HEK293 (cell line): ENCODE measurements at regions not wholly inside any gene's neighbourhood (a gene's known extent, or its start where the extent isn't known, plus 50 kb on each side); places are given as distances from the start of the nearest gene placed in this dataset.
A peak's percentile ranks its signal among the peaks of the same experiment; 100 is the strongest.

Source experiments
- CTCF ChIA-PET: fragments of 350-600 bp; formaldehyde crosslinking; extraction: SDS; loops from one replicate; lab custom pipeline; 2021; ENCODE audit warnings: antibody characterized with exemption; lab: Yijun Ruan, JAX
- POLR2A ChIA-PET: fragments of 300-600 bp; formaldehyde crosslinking; extraction: SDS; loops from one replicate; lab custom pipeline; 2020; ENCODE audit warnings: antibody characterized with exemption, inconsistent platforms; lab: Yijun Ruan, JAX
- H3K27ac ChIP-seq: fragments of 200-500 bp; sonication (Bioruptor generic); 2 replicates; pipeline ENCODE4 v1.5.1; 2014; ENCODE audit warnings: low read depth, low read length, control low read depth, inconsistent platforms; ENCODE audit errors: extremely low read depth
- H3K36me3 ChIP-seq, 2 experiments: fragments of 200-500 bp in 1 of 2; sonication (Bioruptor generic) in 1 of 2; 1 replicate in 1 of 2; 2 replicates in 1 of 2; pipeline ENCODE4 v1.5.1; 2014 to 2017; ENCODE audit warnings: inconsistent platforms in 2 of 2, low read length in 2 of 2; ENCODE audit not compliant: control insufficient read depth in 2 of 2, insufficient read depth in 1 of 2
- H3K4me1 ChIP-seq: fragments of 200-500 bp; sonication (Bioruptor generic); 2 replicates; pipeline ENCODE4 v1.5.1; 2014; ENCODE audit warnings: mild to moderate bottlenecking, low read length, inconsistent platforms; ENCODE audit not compliant: control insufficient read depth, insufficient read depth
- H3K4me3 ChIP-seq: 2 replicates; pipeline ENCODE4 v1.5.1; 2011; ENCODE audit warnings: low read depth, mild to moderate bottlenecking, control low read depth, low read length, moderate library complexity
- H3K9me3 ChIP-seq: fragments of 200-500 bp; sonication (Bioruptor generic); 2 replicates; pipeline ENCODE4 v1.5.1; 2014; ENCODE audit warnings: low read depth, low read length, inconsistent platforms; ENCODE audit not compliant: control insufficient read depth, insufficient read depth
- FEZF1 ChIP-seq: fragments of 450-650 bp; formaldehyde crosslinking; IDR thresholded peaks from 2 replicates; pipeline ENCODE4 v1.5.1; 2016; ENCODE audit warnings: missing biosample characterization, missing genetic modification characterization
- GLIS2 ChIP-seq: fragments of 450-650 bp; formaldehyde crosslinking; IDR thresholded peaks from 2 replicates; pipeline ENCODE4 v1.5.1; 2016; ENCODE audit warnings: missing biosample characterization, missing genetic modification characterization
- PATZ1 ChIP-seq: fragments of 450-650 bp; formaldehyde crosslinking; IDR thresholded peaks from 2 replicates; pipeline ENCODE4 v1.5.1; 2016; ENCODE audit warnings: missing biosample characterization, missing genetic modification characterization
- YY2 ChIP-seq: fragments of 450-650 bp; formaldehyde crosslinking; IDR thresholded peaks from 2 replicates; pipeline ENCODE4 v1.5.1; 2016; ENCODE audit warnings: missing biosample characterization, missing genetic modification characterization
- ZIC2 ChIP-seq: fragments of 450-650 bp; formaldehyde crosslinking; IDR thresholded peaks from 2 replicates; pipeline ENCODE4 v1.5.1; 2016; ENCODE audit warnings: missing biosample characterization, missing genetic modification characterization
- ZNF112 ChIP-seq: fragments of 450-650 bp; formaldehyde crosslinking; IDR thresholded peaks from 2 replicates; pipeline ENCODE4 v1.5.0; 2017; ENCODE audit warnings: missing biosample characterization, missing genetic modification characterization
- ZNF133 ChIP-seq: fragments of 450-650 bp; formaldehyde crosslinking; IDR thresholded peaks from 2 replicates; pipeline ENCODE4 v1.5.1; 2016; ENCODE audit warnings: missing biosample characterization, missing genetic modification characterization
- ZNF18 ChIP-seq: fragments of 450-650 bp; formaldehyde crosslinking; IDR thresholded peaks from 2 replicates; pipeline ENCODE4 v1.5.1; 2016; ENCODE audit warnings: missing biosample characterization, missing genetic modification characterization
- ZNF324 ChIP-seq: fragments of 450-650 bp; formaldehyde crosslinking; IDR thresholded peaks from 2 replicates; pipeline ENCODE4 v1.5.1; 2016; ENCODE audit warnings: missing biosample characterization, missing genetic modification characterization
- ZNF335 ChIP-seq: fragments of 450-650 bp; formaldehyde crosslinking; conservative IDR thresholded peaks from 2 replicates; pipeline ENCODE4 v1.5.1; 2016; ENCODE audit warnings: missing biosample characterization, missing genetic modification characterization
- ZNF341 ChIP-seq: fragments of 450-650 bp; formaldehyde crosslinking; IDR thresholded peaks from 2 replicates; pipeline ENCODE4; 2016; ENCODE audit warnings: low read depth, missing biosample characterization, missing genetic modification characterization
- ZNF433 ChIP-seq: fragments of 450-650 bp; formaldehyde crosslinking; IDR thresholded peaks from 2 replicates; pipeline ENCODE4 v1.5.1; 2016; ENCODE audit warnings: missing biosample characterization, missing genetic modification characterization, low read depth
- ZNF518A ChIP-seq: fragments of 450-650 bp; formaldehyde crosslinking; conservative IDR thresholded peaks from 2 replicates; pipeline ENCODE4 v1.5.1; 2016; ENCODE audit warnings: low read depth, missing biosample characterization, missing genetic modification characterization
- ZSCAN4 ChIP-seq: fragments of 450-650 bp; formaldehyde crosslinking; IDR thresholded peaks from 2 replicates; pipeline ENCODE4 v1.5.1; 2017; ENCODE audit warnings: missing biosample characterization, missing genetic modification characterization
- TF ChIP-seq, protein P1 (sequence below): IDR thresholded peaks from 2 replicates; pipeline ENCODE4 v1.6.1; 2011; ENCODE audit warnings: mild to moderate bottlenecking, low read depth, low read length, borderline replicate concordance

DNA sequence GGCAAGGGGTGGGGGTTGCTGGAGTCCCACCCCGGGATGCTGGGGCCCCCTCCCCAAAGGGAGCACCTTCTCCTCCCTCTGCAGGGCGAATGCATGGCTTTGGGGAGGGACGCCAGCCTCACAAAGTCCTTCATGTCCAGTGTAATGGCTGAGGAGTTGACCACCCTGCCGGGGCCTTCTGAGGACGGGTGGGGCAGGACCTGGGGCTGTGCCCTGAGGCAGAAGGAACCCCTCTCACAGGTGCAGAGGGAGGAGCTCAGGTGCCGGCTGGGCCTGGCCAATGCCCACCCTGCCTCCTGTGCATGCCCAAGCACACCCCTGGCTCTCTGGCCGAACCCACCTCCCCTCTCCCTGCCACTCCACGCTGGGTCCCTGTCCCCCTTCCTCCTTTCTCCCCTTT, 64.3 kb upstream of the RNU6ATAC start:
- TF ChIP-seq ZNF112 (tag by site-specific recombination) (no peak), FEZF1 (tag by site-specific recombination) (no peak), ZNF335 (tag by site-specific recombination) (no peak), ZIC2 (tag by site-specific recombination) (no peak), ZNF518A (no peak), ZNF433 (tag by site-specific recombination) (no peak), ZNF133 (tag by site-specific recombination) (no peak), PATZ1 (tag by site-specific recombination) (no peak), ZNF18 (no peak), ZNF324 (no peak), YY2 (tag by site-specific recombination) (no peak)
- TF ChIP-seq, protein P1, sequence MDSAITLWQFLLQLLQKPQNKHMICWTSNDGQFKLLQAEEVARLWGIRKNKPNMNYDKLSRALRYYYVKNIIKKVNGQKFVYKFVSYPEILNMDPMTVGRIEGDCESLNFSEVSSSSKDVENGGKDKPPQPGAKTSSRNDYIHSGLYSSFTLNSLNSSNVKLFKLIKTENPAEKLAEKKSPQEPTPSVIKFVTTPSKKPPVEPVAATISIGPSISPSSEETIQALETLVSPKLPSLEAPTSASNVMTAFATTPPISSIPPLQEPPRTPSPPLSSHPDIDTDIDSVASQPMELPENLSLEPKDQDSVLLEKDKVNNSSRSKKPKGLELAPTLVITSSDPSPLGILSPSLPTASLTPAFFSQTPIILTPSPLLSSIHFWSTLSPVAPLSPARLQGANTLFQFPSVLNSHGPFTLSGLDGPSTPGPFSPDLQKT, result no peak
- no peaks in the 10 kb centered on the region for H3K9me3 ChIP-seq
- ChIA-PET CTCF (no interaction called here), POLR2A (no interaction called here)
- no peaks in the 10 kb centered on the region for H3K36me3 ChIP-seq
- H3K4me1 ChIP-seq, result peaks cover 6% of the 10 kb centered on the region; the same call in 1 of the 2 replicates
- no peak overlapping the region for H3K27ac ChIP-seq
- no peak overlapping the region for H3K4me3 ChIP-seq

DNA sequence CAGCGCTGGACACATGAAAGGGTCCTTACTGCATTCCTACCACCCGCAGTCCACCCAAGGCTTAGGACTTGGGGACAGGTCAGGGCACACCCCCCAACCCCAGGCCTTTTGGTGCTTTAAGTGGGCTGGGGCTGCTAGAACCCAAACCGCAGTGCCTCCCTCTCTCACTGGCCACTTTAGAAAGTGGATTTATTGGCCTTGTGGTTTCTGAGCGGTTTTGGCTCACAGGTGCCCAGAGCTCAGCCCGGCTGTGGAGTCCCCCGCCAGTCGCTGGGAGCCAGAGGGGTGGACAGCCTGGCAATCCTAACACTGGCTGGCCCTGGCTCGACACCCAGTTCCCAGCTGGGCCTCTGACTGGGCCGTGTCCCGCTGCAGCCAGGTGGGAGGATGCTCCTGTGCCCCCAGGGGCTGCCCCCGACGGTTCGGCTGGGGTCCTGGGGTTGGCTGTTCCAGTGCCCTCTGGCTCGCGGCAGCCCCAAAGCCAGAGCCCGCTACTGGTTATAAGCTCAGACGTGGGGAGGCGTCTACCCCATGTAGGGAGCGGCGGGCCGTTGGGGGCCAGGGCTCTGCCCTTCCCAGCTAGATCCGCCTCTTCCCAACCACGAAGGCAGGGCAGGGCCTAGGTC, 65.2 kb upstream of the RNU6ATAC start:
- ChIA-PET POLR2A (no interaction called here), CTCF (no interaction called here)
- Histone ChIP-seq H3K27ac (no peak overlapping the region), H3K9me3 (no peaks in the 10 kb centered on the region), H3K4me3 (no peak overlapping the region), H3K36me3 (no peaks in the 10 kb centered on the region), H3K4me1 (peaks cover 3% of the 10 kb centered on the region; the same call in 1 of the 2 replicates)
- TF ChIP-seq GLIS2 (tag by site-specific recombination), result peak; percentile 52
- TF ChIP-seq ZNF341 (tag by site-specific recombination), result peak; percentile 24; the same call in 1 of the 2 replicates
- TF ChIP-seq ZSCAN4 (tag by site-specific recombination), result no peak
